Endothelial cell of umbilical vein (primary cell): ENCODE measurements at regions not wholly inside any gene's neighbourhood (a gene's known extent, or its start where the extent isn't known, plus 50 kb on each side); places are given as distances from the start of the nearest gene placed in this dataset.

Experiments used
- BruUV-seq: library from RNA; stranded (reverse); fragments of 400-500 nt; replicated peaks from 2 replicates; lab custom pipeline; 2021; lab: Mats Ljungman, UMichigan
- CTCF ChIA-PET: fragments of 300-600, 350-600 bp; sonication (Branson Sonifier 250); formaldehyde crosslinking; loops from one replicate; lab custom pipeline; 2021; ENCODE audit warnings: antibody characterized with exemption, inconsistent platforms; lab: Charles Lee
- POLR2A ChIA-PET: fragments of 300-600, 350-600 bp; sonication (Branson Sonifier 250); formaldehyde crosslinking; loops from one replicate; lab custom pipeline; 2021; ENCODE audit warnings: antibody characterized with exemption, inconsistent platforms; lab: Charles Lee
- DNase-seq: peaks from one replicate; pipeline ENCODE4 v3.0.0-alpha.2; 2011; ENCODE audit warnings: low read depth, low spot score
- FAIRE-seq: peaks from 2 replicates; lab custom pipeline; 2011; peaks lifted over from hg19 to GRCh38; lab: Jason Lieb, UNC
- H2AFZ ChIP-seq: 2 replicates; pipeline ENCODE4 v1.6.0; 2012; ENCODE audit warnings: low read depth, low read length, control low read depth, inconsistent platforms
- H3K27ac ChIP-seq: 2 replicates; pipeline ENCODE4 v1.5.1; 2011; ENCODE audit warnings: low read depth, mild to moderate bottlenecking, control low read depth, low read length, moderate library complexity; ENCODE audit not compliant: insufficient read depth
- H3K27me3 ChIP-seq, 2 experiments: 2 replicates each; pipeline versions ENCODE4 v1.6.0 to v1.6.1; 2011; ENCODE audit warnings: low read length in 2 of 2, mixed read lengths in 1 of 2; ENCODE audit not compliant: control insufficient read depth in 2 of 2, insufficient read depth in 2 of 2
- H3K36me3 ChIP-seq, 2 experiments: 2 replicates in 1 of 2; 3 replicates in 1 of 2; pipeline ENCODE4 v1.5.1; 2011; ENCODE audit warnings: low read length in 2 of 2, mild to moderate bottlenecking in 1 of 2, moderate library complexity in 1 of 2; ENCODE audit not compliant: control insufficient read depth in 2 of 2, insufficient read depth in 2 of 2; ENCODE audit errors: extremely low read depth in 1 of 2
- H3K4me1 ChIP-seq: 3 replicates; pipeline ENCODE4 v1.5.1; 2011; ENCODE audit warnings: mild to moderate bottlenecking, low read length; ENCODE audit not compliant: control insufficient read depth, insufficient read depth; ENCODE audit errors: extremely low read depth
- H3K4me2 ChIP-seq: 2 replicates; pipeline ENCODE4 v1.6.1; 2011; ENCODE audit warnings: low read length, control low read depth, mixed read lengths; ENCODE audit not compliant: insufficient read depth
- H3K4me3 ChIP-seq, 3 experiments: fragments of 200-600 bp in 1 of 3; sonication (generic), shearing (Covaris generic) in 1 of 3; replicated peaks in 1 of 3; 2 replicates each; pipeline ENCODE4 v1.5.1; 2011 to 2016; ENCODE audit warnings: control low read depth in 3 of 3, low read length in 3 of 3, mild to moderate bottlenecking in 2 of 3, inconsistent platforms in 1 of 3, low read depth in 1 of 3, moderate library complexity in 1 of 3; ENCODE audit not compliant: insufficient read depth in 1 of 3
- H3K79me2 ChIP-seq: 2 replicates; pipeline ENCODE4 v1.6.0; 2012; ENCODE audit warnings: low read length, inconsistent platforms; ENCODE audit not compliant: control insufficient read depth, insufficient read depth
- H3K9ac ChIP-seq: replicated peaks from 2 replicates; pipeline ENCODE3; 2011; ENCODE audit warnings: low read length, control low read depth; ENCODE audit not compliant: insufficient read depth; ENCODE audit errors: extremely low read depth
- H3K9me1 ChIP-seq: replicated peaks from 3 replicates; pipeline ENCODE4 v1.6.0; 2011; ENCODE audit warnings: mild to moderate bottlenecking, low read length; ENCODE audit not compliant: control insufficient read depth, insufficient read depth; ENCODE audit errors: extremely low read depth
- H3K9me3 ChIP-seq: replicated peaks from 2 replicates; pipeline ENCODE4 v1.5.1; 2012; ENCODE audit warnings: low read length, inconsistent platforms; ENCODE audit not compliant: control insufficient read depth, insufficient read depth
- H4K20me1 ChIP-seq: replicated peaks from 2 replicates; pipeline ENCODE3; 2011; ENCODE audit warnings: mild to moderate bottlenecking, low read length; ENCODE audit not compliant: control insufficient read depth, insufficient read depth; ENCODE audit errors: extremely low read depth
- EZH2 ChIP-seq: IDR thresholded peaks from 2 replicates; pipeline ENCODE4 v1.6.1; 2012; ENCODE audit warnings: borderline replicate concordance, low read depth, mild to moderate bottlenecking, moderate library complexity, low read length, inconsistent platforms; ENCODE audit not compliant: severe bottlenecking
- FOS ChIP-seq: IDR thresholded peaks from 2 replicates; pipeline ENCODE4 v1.6.1; 2011; ENCODE audit warnings: mild to moderate bottlenecking, low read length, moderate library complexity, borderline replicate concordance; ENCODE audit not compliant: insufficient read depth
- GATA2 ChIP-seq: IDR thresholded peaks from 2 replicates; pipeline ENCODE4 v1.7.0; 2011; ENCODE audit warnings: low read depth, mild to moderate bottlenecking, moderate library complexity, mixed read lengths, low read length; ENCODE audit not compliant: insufficient read length, insufficient read depth
- JUN ChIP-seq: IDR thresholded peaks from 2 replicates; pipeline ENCODE4 v1.6.1; 2011; ENCODE audit warnings: borderline replicate concordance, low read depth; ENCODE audit not compliant: insufficient read length, insufficient read depth
- MYC ChIP-seq: IDR thresholded peaks from one replicate; pipeline ENCODE4 v1.6.1; 2011; ENCODE audit warnings: mild to moderate bottlenecking, low read depth, low read length
- POLR2A ChIP-seq: IDR thresholded peaks from 2 replicates; pipeline ENCODE4 v1.6.1; 2012; ENCODE audit warnings: low read depth, mild to moderate bottlenecking, control low read depth, low read length
- POLR2AphosphoS5 ChIP-seq: IDR thresholded peaks from 2 replicates; pipeline ENCODE4 v1.6.1; 2012; ENCODE audit warnings: low read depth, mild to moderate bottlenecking, control low read depth, low read length, moderate library complexity; ENCODE audit not compliant: insufficient read depth
- dilution Hi-C: fragments of 300-500 bp; cut with MboI; formaldehyde crosslinking; loops from one replicate; pipeline ENCODE4 v1.15.0; 2019; ENCODE audit warnings: low sequenced_read_pairs; ENCODE audit not compliant: extremely low pct_ligation_motif_present
- intact Hi-C: fragments of 100-400 bp; cut with micrococcal nuclease; formaldehyde crosslinking; loops from one replicate; pipeline ENCODE4 v1.10.0; 2022
- TF ChIP-seq, protein P1 (sequence below), 2 donors: IDR thresholded peaks; 1 replicate in 1 of 2; 2 replicates in 1 of 2; pipeline ENCODE4 v1.5.1; 2011; ENCODE audit warnings: low read length in 2 of 2, mild to moderate bottlenecking in 2 of 2, moderate library complexity in 2 of 2, control low read depth in 1 of 2, inconsistent platforms in 1 of 2, low read depth in 1 of 2; ENCODE audit not compliant: insufficient read depth in 1 of 2; ENCODE audit errors: extremely low read depth in 1 of 2
- TF ChIP-seq, protein P2 (sequence below): IDR thresholded peaks from 2 replicates; pipeline ENCODE4 v1.6.1; 2011; ENCODE audit not compliant: insufficient read depth, insufficient read length

- POLR2A ChIA-PET = no interaction called here
- no peak overlapping the region for H3K4me2 ChIP-seq
- H3K27me3 ChIP-seq = no peaks in the 10 kb centered on the region
- H3K9me3 ChIP-seq = no peaks in the 10 kb centered on the region
- no peak overlapping the region for H3K27ac ChIP-seq
- no peaks in the 10 kb centered on the region for H3K79me2 ChIP-seq
- BruUV-seq = no TSS peak
- dilution Hi-C loops (no loop called here), intact Hi-C loops (no loop called here)
- H3K36me3 ChIP-seq = no peaks in the 10 kb centered on the region
- no peaks in the 10 kb centered on the region for H3K4me1 ChIP-seq
- DNase-seq (no peak), FAIRE-seq (no peak)
- no peaks in the 10 kb centered on the region for H4K20me1 ChIP-seq
- no peaks in the 10 kb centered on the region for H3K9me1 ChIP-seq
- TF ChIP-seq, protein P1, sequence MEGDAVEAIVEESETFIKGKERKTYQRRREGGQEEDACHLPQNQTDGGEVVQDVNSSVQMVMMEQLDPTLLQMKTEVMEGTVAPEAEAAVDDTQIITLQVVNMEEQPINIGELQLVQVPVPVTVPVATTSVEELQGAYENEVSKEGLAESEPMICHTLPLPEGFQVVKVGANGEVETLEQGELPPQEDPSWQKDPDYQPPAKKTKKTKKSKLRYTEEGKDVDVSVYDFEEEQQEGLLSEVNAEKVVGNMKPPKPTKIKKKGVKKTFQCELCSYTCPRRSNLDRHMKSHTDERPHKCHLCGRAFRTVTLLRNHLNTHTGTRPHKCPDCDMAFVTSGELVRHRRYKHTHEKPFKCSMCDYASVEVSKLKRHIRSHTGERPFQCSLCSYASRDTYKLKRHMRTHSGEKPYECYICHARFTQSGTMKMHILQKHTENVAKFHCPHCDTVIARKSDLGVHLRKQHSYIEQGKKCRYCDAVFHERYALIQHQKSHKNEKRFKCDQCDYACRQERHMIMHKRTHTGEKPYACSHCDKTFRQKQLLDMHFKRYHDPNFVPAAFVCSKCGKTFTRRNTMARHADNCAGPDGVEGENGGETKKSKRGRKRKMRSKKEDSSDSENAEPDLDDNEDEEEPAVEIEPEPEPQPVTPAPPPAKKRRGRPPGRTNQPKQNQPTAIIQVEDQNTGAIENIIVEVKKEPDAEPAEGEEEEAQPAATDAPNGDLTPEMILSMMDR (IDR thresholded peaks at IDR 0.05; ENCODE audit: extremely low read depth in 1 of 2, insufficient read depth in 1 of 2, low read depth in 1 of 2, low read length in 2 of 2) = no peak
- TF ChIP-seq POLR2A = no peak
- TF ChIP-seq FOS = no peak
- TF ChIP-seq GATA2 = no peak
- no peak for TF ChIP-seq MYC
- TF ChIP-seq JUN = no peak
- TF ChIP-seq EZH2 = no peak
- TF ChIP-seq, protein P2, sequence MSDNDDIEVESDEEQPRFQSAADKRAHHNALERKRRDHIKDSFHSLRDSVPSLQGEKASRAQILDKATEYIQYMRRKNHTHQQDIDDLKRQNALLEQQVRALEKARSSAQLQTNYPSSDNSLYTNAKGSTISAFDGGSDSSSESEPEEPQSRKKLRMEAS = no peak
- TF ChIP-seq POLR2AphosphoS5 = no peak
- no peak overlapping the region for H3K9ac ChIP-seq
- no peak overlapping the region for H3K4me3 ChIP-seq
- H2AFZ ChIP-seq = no peak overlapping the region
- CTCF ChIA-PET = no interaction called here
Observed at GRCh38 chr10:25675615-25676014, 258.4 kb upstream of the MYO3A start.
